SK-N-MC (cell line): ENCODE measurements at regions not wholly inside any gene's neighbourhood (a gene's known extent, or its start where the extent isn't known, plus 50 kb on each side); places are given as distances from the start of the nearest gene placed in this dataset.

Source experiments
- DNase-seq: peaks from one replicate; pipeline ENCODE4 v3.0.0-alpha.2; 2011; ENCODE audit warnings: low read depth, low spot score
- H3K27ac ChIP-seq: fragments of 200-600 bp; sonication (generic); 2 replicates; pipeline ENCODE4 v1.5.1; 2016; ENCODE audit warnings: mixed run types
- H3K36me3 ChIP-seq: fragments of 200-600 bp; sonication (generic); 2 replicates; pipeline ENCODE4 v1.6.1; 2017; ENCODE audit warnings: antibody characterized with exemption, low read length, mixed read lengths; ENCODE audit not compliant: insufficient read depth
- H3K4me3 ChIP-seq: fragments of 200-600 bp; sonication (generic); 2 replicates; pipeline ENCODE4 v1.5.1; 2016
- H3K9ac ChIP-seq: fragments of 200-600 bp; sonication (generic); 2 replicates; pipeline ENCODE4 v1.8.0; 2017; ENCODE audit warnings: mixed run types, mixed read lengths; ENCODE audit not compliant: insufficient read length
- H3K9me3 ChIP-seq: fragments of 200-600 bp; sonication (generic); 2 replicates; pipeline ENCODE4 v1.6.1; 2017; ENCODE audit warnings: low read depth, mild to moderate bottlenecking, antibody characterized with exemption, low read length, moderate library complexity, mixed read lengths
- EZH2 ChIP-seq: fragments of 200-600 bp; sonication (generic); IDR thresholded peaks from one replicate; pipeline ENCODE4 v1.6.1; 2017; ENCODE audit warnings: antibody characterized with exemption
- FOXP2 ChIP-seq: optimal IDR thresholded peaks from 2 replicates; pipeline ENCODE3; 2011; ENCODE audit warnings: mild to moderate bottlenecking, moderate library complexity; ENCODE audit not compliant: insufficient read depth; ENCODE audit errors: extremely low read length, control extremely low read depth
- POLR2AphosphoS5 ChIP-seq: IDR thresholded peaks from 2 replicates; pipeline ENCODE4 v1.6.1; 2012; ENCODE audit warnings: mild to moderate bottlenecking, low read depth, low read length, borderline replicate concordance

DNA sequence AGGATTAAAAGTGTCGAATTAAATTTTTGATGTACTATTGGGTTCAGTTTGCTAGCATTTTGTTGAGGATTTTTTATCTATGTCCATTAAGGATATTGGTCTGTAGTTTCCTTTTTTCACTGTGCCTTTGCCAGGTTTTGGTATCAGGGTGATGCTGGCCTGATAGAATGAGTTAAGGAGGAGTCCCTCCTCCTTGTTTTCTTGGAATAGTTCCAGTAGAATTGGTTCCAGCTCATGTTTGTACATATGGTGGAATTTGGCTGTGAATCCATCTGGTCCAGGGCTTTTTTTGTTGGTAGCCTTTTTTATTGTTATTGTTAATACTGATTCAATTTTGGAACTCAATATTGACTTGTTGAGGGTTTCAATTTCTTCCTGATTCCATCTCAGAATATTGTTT is 141.8 kb downstream of the SIM1 start:
- Histone ChIP-seq H3K36me3 (no peaks in the 10 kb centered on the region), H3K9ac (no peak overlapping the region), H3K4me3 (no peak overlapping the region), H3K9me3 (no peaks in the 10 kb centered on the region), H3K27ac (no peak overlapping the region)
- no peak for DNase-seq
- no peak for TF ChIP-seq EZH2
- TF ChIP-seq POLR2AphosphoS5, result no peak
- TF ChIP-seq FOXP2, result no peak

DNA sequence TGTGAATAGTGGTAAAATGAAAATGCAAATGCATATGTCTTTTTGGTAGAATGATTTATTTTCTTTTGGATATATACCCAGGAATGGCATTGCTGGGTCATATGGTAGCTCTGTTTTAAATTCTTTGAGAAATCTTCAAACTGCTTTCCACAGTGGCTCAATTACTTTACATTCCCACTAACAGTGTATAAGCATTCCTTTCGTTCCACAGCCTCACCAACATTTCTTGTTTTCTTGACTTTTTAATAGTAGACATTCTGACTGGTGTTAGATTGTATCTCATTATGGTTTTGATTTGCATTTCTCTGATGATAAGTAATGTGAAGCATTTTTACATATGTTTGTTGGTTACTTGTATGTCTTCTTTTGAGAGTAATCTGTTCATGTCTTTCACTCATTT is 144.0 kb downstream of the SIM1 start:
- TF ChIP-seq FOXP2 (no peak), EZH2 (no peak), POLR2AphosphoS5 (no peak)
- no peak for DNase-seq
- no peaks in the 10 kb centered on the region for H3K36me3 ChIP-seq
- no peak overlapping the region for H3K4me3 ChIP-seq
- no peak overlapping the region for H3K27ac ChIP-seq
- no peaks in the 10 kb centered on the region for H3K9me3 ChIP-seq
- H3K9ac ChIP-seq, result no peak overlapping the region

DNA sequence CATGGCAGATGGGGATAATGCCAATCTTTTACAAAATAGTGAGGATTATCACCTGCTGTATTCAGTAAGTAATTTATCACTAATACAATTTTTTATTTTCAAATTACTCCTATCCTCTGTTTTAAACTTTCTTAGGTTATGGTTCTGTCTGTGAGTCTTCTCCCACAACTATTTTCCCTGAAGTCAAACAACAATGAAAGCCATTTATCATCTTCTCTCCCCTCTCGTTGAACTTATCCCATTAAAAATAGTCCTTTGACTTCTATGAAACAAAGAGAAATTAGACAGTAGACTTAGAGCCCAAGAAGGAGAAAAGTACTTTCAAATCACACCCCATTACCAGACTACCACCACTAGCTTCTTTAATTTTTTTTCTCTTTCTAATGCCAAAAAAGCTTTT is 147.7 kb downstream of the SIM1 start:
- no peak for TF ChIP-seq FOXP2
- TF ChIP-seq EZH2, result no peak
- no peak for TF ChIP-seq POLR2AphosphoS5
- DNase-seq, result no peak

DNA sequence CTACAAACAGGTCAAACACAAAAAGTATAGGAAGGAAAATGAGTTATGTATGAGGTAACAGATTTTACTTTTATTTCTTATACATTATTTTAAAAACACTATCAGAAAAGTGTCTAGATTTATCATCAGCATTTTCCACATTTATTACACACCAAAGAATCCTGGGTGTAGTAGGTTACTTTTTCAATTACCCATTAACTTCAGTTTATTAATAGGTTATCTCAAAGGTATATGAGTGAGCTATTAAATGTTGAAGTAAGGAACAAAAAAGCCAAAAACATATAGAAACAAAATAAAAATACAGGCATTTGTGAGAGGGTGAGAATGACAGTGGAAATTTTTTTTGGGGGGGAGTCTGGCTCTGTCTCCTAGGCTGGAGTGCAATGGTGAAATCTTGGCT is 150.5 kb downstream of the SIM1 start:
- no peak overlapping the region for H3K9ac ChIP-seq
- no peak for TF ChIP-seq FOXP2
- TF ChIP-seq POLR2AphosphoS5, result no peak
- TF ChIP-seq EZH2, result no peak
- no peaks in the 10 kb centered on the region for H3K9me3 ChIP-seq
- no peaks in the 10 kb centered on the region for H3K36me3 ChIP-seq
- no peak overlapping the region for H3K27ac ChIP-seq
- H3K4me3 ChIP-seq, result no peak overlapping the region
- no peak for DNase-seq

More for the DNA sequence above, 147.7 kb downstream of the SIM1 start:
- Histone ChIP-seq H3K36me3 (no peaks in the 10 kb centered on the region), H3K4me3 (no peak overlapping the region), H3K9me3 (no peaks in the 10 kb centered on the region), H3K27ac (no peak overlapping the region), H3K9ac (no peak overlapping the region)

DNA sequence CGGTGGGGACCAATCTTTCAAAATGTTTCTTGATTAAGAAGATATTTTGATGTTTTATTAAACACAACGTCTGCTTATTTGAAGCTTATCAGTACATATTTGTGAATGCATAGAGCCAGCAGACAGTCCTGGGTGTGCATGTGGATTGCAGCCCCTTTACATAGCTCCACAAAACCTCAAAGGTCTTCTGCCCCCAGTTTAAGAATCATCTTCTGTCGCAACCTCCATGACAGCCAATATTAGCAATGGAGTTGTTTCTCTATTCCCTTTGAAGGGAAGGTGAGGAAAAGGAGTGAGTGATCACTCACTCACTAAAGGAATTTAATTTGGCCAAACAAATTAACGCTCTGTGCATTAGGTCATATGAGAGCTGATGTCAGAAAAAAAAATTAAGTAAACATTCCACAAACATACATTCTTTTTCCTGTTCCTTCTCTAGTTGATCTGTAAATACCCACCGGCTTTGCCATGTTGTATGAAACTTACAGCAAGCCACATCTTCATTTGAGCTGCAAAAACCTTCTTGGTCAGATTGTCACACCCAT is 152.9 kb downstream of the SIM1 start:
- Histone ChIP-seq H3K9ac (no peak overlapping the region), H3K9me3 (no peaks in the 10 kb centered on the region), H3K4me3 (no peak overlapping the region), H3K36me3 (no peaks in the 10 kb centered on the region), H3K27ac (no peak overlapping the region)
- no peak for DNase-seq
- TF ChIP-seq POLR2AphosphoS5 (no peak), FOXP2 (no peak), EZH2 (no peak)

DNA sequence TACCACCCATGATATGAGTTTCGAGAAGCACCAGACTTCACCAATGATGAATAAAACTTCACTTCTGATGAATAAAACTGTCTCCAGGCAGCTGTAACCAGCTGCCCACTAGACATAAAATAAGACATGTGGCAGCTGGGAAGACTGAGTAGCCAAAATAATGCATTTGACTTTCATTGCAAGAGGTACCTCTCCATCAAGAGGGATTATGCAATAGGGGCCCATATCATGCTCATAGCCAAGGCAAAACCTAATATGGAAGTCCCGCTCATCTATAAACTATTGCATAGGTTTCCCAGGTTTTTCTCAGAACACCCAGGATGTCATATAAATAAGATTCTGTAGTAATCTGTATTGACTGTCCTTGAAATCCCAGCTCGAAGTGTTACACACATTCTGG is 155.5 kb downstream of the SIM1 start:
- Histone ChIP-seq H3K9ac (no peak overlapping the region), H3K9me3 (no peaks in the 10 kb centered on the region), H3K36me3 (no peaks in the 10 kb centered on the region), H3K27ac (no peak overlapping the region), H3K4me3 (no peak overlapping the region)
- no peak for DNase-seq
- TF ChIP-seq FOXP2, result no peak
- no peak for TF ChIP-seq POLR2AphosphoS5
- TF ChIP-seq EZH2, result no peak

DNA sequence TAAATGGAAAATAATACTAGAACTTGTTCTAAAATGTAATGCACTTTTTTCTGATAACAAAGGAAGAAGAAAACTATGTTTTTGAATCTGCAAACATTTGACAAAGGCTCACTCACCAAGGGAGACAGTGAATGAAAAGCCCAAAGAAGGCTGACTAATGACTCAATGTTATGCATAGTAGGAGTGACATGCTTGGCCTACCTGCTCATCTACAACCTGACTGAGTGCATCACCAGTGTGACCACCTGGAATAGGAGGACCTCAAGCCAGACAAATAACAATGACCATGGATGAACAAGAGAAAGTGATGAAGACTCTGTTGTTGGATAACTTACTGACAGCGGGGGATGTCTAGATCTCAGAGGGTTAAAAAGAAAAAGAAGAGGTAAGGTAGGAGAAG is 157.2 kb downstream of the SIM1 start:
- no peaks in the 10 kb centered on the region for H3K9me3 ChIP-seq
- TF ChIP-seq EZH2 (no peak), FOXP2 (no peak), POLR2AphosphoS5 (no peak)
- H3K27ac ChIP-seq, result no peak overlapping the region
- H3K36me3 ChIP-seq, result no peaks in the 10 kb centered on the region
- H3K4me3 ChIP-seq, result no peak overlapping the region
- DNase-seq, result no peak
- H3K9ac ChIP-seq, result no peak overlapping the region

DNA sequence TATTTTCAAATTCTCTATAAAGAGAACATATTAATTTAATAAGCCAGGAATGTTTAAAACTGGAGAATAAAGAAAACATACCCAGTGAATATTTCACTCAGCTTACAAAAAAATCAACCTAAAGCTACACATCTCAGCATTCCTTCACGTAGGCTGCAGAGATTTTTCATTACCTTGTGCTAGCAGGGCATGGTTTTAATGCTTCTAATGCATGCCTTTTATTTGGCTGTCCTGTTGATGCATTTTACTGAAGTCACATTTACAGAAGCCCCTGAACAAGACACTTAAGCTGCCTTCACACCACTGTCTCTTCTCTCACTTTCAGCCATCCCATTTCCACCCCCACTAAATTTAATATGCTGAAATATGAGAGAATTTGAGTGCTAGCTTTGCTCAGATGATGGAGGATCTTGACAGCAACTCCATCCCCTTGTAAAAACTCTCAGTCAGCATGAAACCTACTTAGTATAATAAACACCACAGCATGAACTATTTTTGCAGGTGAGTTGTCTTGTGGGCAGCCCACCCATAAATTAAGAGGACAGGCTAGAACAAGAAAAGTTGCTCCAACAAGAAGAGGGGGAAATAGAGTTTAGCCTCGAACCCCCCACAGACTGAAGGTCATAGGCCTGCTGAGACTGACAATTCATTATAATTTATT is 159.4 kb downstream of the SIM1 start:
- TF ChIP-seq FOXP2, result no peak
- no peak for TF ChIP-seq EZH2
- no peak for TF ChIP-seq POLR2AphosphoS5

DNA sequence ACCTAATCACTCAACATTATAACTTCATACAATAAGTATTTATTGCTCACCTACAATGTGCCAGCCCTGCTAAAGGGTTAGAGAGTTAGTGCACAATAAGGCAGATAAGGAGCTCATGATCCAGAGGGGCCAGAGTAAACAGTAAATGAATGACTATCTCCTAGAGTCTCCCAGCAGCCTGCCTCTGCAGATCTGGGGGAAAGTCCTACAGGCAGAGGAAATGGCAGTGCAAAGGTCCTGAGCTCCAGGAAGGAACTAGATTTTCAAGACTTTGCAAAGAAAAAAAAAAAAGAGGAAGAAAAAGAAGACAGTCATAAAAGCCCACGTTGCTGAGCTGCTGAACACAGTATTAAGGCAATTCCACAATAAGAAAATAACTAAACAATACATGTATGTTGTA is 160.1 kb downstream of the SIM1 start:
- H3K9me3 ChIP-seq, result no peaks in the 10 kb centered on the region
- H3K4me3 ChIP-seq, result no peak overlapping the region
- H3K27ac ChIP-seq, result no peak overlapping the region
- H3K36me3 ChIP-seq, result no peaks in the 10 kb centered on the region
- no peak overlapping the region for H3K9ac ChIP-seq
- no peak for DNase-seq
- TF ChIP-seq FOXP2, result no peak
- no peak for TF ChIP-seq POLR2AphosphoS5
- TF ChIP-seq EZH2, result no peak

More for the DNA sequence above, 159.4 kb downstream of the SIM1 start:
- DNase-seq, result no peak
- no peak overlapping the region for H3K9ac ChIP-seq
- H3K4me3 ChIP-seq, result no peak overlapping the region
- H3K9me3 ChIP-seq, result no peaks in the 10 kb centered on the region
- H3K27ac ChIP-seq, result no peak overlapping the region
- no peaks in the 10 kb centered on the region for H3K36me3 ChIP-seq
